Activated CD4-positive, alpha-beta T cell treated with anti-CD3 and anti-CD28 coated beads, Interleukin-2, amount 10 ng/mL, durations not matched to agents 7 days and 5 days (primary cell): ENCODE measurements at regions not wholly inside any gene's neighbourhood (a gene's known extent, or its start where the extent isn't known, plus 50 kb on each side); places are given as distances from the start of the nearest gene placed in this dataset.

ENCODE experiments used
- CTCF ChIA-PET: fragments of 350-600 bp; sonication (Branson Sonifier 250); formaldehyde crosslinking; loops from one replicate; lab custom pipeline; 2021; ENCODE audit warnings: antibody characterized with exemption; lab: Charles Lee
- POLR2A ChIA-PET: fragments of 350-600 bp; sonication (Branson Sonifier 250); formaldehyde crosslinking; loops from one replicate; lab custom pipeline; 2021; ENCODE audit warnings: antibody characterized with exemption; lab: Charles Lee
- DNase-seq: peaks from one replicate; pipeline ENCODE4 v3.0.0-alpha.2; 2020
- H3K27ac Mint-ChIP-seq: one replicate; pipeline ENCODE4 v1.8.0; 2021; ENCODE audit warnings: mild to moderate bottlenecking, moderate library complexity, mixed read lengths
- H3K27me3 Mint-ChIP-seq: one replicate; pipeline ENCODE4 v1.8.0; 2021; ENCODE audit warnings: mixed read lengths
- H3K36me3 Mint-ChIP-seq: one replicate; pipeline ENCODE4 v1.8.0; 2021; ENCODE audit warnings: low read depth, mixed read lengths
- H3K4me1 Mint-ChIP-seq: one replicate; pipeline ENCODE4 v1.8.0; 2021; ENCODE audit warnings: mixed read lengths
- H3K4me3 Mint-ChIP-seq: one replicate; pipeline ENCODE4 v1.8.0; 2021; ENCODE audit warnings: mild to moderate bottlenecking, moderate library complexity, mixed read lengths
- H3K9me3 Mint-ChIP-seq: one replicate; pipeline ENCODE4 v1.8.0; 2021; ENCODE audit warnings: mixed read lengths

DNA sequence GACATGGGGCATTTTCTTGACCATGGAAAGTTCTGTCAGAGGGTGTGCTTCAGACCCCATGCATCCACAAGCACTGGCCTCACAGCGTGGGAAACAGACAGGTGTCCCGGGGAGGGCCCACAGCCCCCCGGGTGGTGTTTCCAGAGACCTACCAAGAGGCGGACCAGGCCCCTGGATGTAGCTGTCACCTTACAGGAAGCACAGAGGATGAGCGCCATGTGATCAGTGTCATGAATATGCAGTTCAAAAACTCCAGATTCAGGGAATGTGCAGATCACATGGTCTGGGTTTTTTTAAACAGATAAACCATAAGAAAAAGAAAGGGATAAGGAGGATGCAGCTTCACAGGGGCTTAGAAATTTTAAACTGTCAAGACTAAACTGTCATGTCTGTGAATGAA, 61.0 kb upstream of the SPATA13 start:
- ChIA-PET POLR2A (no interaction called here), CTCF (interaction anchor here (0.6 to 1.3 kb wide), 3 partner anchors 12 to 583 kb away, joined by 3 to 4 read pairs (median 3); no protein-coding TSS in a partner anchor)
- H3K4me1 Mint-ChIP-seq, result peaks cover 18% of the 10 kb centered on the region

DNA sequence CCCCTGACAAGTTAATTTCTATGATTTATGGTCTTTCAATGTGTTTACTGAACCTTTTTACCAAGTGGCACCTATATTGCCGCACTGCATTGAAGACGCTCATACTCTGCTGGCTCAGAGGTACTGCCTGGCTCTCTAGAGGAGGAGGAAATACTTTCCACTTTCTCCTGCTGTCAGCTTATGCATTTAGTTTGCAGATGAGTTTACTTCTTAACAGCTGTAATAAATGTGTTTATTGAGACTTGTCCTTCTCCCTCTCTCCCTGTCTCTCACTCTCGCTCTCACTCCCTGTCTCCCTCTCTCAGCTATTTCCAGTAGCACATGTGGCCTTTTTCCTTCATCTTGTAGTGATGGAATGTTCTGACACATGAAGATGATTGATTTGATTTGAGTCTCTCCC, 60.3 kb upstream of the SPATA13 start:
- CTCF ChIA-PET, result interaction anchor here (1.1 to 1.4 kb wide), 3 partner anchors 11 to 130 kb away, joined by 3 to 4 read pairs (median 3); no protein-coding TSS in a partner anchor
- Mint-ChIP-seq H3K9me3 (peaks cover under 1% of the 10 kb centered on the region), H3K4me3 (no peak overlapping the region), H3K27ac (no peak overlapping the region), H3K27me3 (peaks cover 27% of the 10 kb centered on the region), H3K4me1 (peaks cover 18% of the 10 kb centered on the region), H3K36me3 (no peaks in the 10 kb centered on the region)
- DNase-seq, result no peak
- POLR2A ChIA-PET, result no interaction called here

More for the DNA sequence above, 61.0 kb upstream of the SPATA13 start:
- no peak for DNase-seq
- Mint-ChIP-seq H3K36me3 (no peaks in the 10 kb centered on the region), H3K9me3 (peaks cover 2% of the 10 kb centered on the region), H3K27me3 (peaks cover 23% of the 10 kb centered on the region), H3K4me3 (no peak overlapping the region), H3K27ac (no peak overlapping the region)

DNA sequence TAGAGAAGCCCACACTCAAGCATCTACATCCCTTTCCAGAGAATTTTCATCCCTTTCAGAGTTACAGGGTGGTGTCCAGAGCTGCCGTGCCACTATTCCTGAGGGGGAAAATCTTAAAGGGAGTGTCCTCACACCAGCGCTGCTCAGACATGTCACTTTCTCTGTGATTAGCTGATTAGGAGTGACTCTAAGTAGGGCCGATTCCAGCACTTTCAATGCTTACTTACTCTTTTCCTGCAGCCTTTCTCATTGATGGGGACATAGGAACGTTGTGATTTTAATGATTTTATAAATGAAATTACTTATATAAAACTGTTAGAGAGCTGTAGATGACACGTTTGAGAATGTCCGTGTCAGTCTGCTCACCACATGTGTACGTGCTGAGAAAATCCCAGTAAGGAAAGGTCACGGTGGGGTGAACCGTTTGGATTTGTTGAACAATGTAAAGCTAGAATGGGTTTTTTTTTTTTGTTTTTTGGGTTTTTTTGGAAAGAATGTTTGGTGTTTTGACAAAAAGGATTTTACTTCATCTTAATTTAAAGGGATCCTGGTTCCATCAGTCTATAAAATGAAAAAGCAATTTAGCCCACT, 56.6 kb upstream of the SPATA13 start:
- H3K27ac Mint-ChIP-seq, result no peak overlapping the region
- H3K27me3 Mint-ChIP-seq, result peaks cover 27% of the 10 kb centered on the region
- CTCF ChIA-PET, result interaction anchor here (0.5 to 1.5 kb wide), 2 partner anchors 46 to 202 kb away, joined by 3 read pairs; no protein-coding TSS in a partner anchor
- DNase-seq, result no peak
- H3K36me3 Mint-ChIP-seq, result no peaks in the 10 kb centered on the region
- no peak overlapping the region for H3K4me3 Mint-ChIP-seq
- H3K4me1 Mint-ChIP-seq, result no peaks in the 10 kb centered on the region
- POLR2A ChIA-PET, result interaction anchor here (0.5 kb wide), 1 partner anchor 38 kb away, joined by 4 read pairs; no protein-coding TSS in a partner anchor
- H3K9me3 Mint-ChIP-seq, result no peaks in the 10 kb centered on the region

DNA sequence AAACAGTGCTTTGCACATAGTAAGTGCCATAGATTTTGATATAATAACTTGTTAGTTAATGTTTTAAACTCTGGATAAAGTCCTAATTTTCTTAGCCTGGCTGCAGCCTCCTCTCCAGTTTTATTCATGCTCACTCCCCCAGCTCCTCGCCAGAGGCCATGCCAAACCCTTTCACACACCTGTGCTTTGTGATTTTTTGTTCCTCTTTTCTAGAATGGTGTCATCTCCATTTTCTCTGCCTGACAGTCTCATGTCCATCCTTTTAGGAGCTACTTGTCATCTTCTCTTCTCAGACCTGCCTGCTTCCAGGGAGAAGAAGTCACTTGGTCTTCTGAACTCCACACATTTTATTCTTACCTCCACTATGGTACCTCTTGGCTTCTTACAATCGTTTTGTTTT, 55.8 kb upstream of the SPATA13 start:
- POLR2A ChIA-PET, result no interaction called here

DNA sequence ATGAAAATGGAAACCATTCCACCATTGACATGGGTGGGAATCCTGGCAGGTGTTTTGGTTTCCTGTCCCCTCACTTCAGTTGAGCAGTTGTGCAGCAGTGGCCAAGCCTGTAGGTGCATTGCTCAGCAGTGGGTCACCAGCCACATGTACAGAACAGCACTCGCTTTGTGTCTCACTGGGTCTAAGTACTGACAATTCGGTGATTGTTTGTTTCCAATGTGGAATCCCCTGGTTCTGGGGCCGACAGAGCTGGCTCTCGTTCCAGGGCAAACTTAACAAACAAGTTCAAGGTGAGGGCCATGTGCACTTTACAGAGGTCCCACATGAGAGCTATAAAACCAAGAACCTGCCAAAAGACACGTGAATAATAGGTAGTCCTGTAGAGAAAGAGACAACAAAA, 54.1 kb upstream of the SPATA13 start:
- peaks cover 18% of the 10 kb centered on the region for H3K27me3 Mint-ChIP-seq
- H3K36me3 Mint-ChIP-seq, result no peaks in the 10 kb centered on the region
- no peaks in the 10 kb centered on the region for H3K4me1 Mint-ChIP-seq
- CTCF ChIA-PET, result interaction anchor here (0.9 to 1.1 kb wide), 3 partner anchors 9 to 28 kb away, joined by 3 to 4 read pairs (median 3); no protein-coding TSS in a partner anchor
- no peak overlapping the region for H3K4me3 Mint-ChIP-seq
- POLR2A ChIA-PET, result no interaction called here
- no peaks in the 10 kb centered on the region for H3K9me3 Mint-ChIP-seq
- no peak for DNase-seq
- H3K27ac Mint-ChIP-seq, result no peak overlapping the region

More for the DNA sequence above, 55.8 kb upstream of the SPATA13 start:
- Mint-ChIP-seq H3K4me3 (no peak overlapping the region), H3K36me3 (no peaks in the 10 kb centered on the region), H3K4me1 (no peaks in the 10 kb centered on the region), H3K27me3 (peaks cover 27% of the 10 kb centered on the region), H3K9me3 (no peaks in the 10 kb centered on the region), H3K27ac (no peak overlapping the region)
- CTCF ChIA-PET, result interaction anchor here (1.5 kb wide), 1 partner anchor 45 kb away, joined by 3 read pairs; no protein-coding TSS in a partner anchor
- DNase-seq, result no peak

DNA sequence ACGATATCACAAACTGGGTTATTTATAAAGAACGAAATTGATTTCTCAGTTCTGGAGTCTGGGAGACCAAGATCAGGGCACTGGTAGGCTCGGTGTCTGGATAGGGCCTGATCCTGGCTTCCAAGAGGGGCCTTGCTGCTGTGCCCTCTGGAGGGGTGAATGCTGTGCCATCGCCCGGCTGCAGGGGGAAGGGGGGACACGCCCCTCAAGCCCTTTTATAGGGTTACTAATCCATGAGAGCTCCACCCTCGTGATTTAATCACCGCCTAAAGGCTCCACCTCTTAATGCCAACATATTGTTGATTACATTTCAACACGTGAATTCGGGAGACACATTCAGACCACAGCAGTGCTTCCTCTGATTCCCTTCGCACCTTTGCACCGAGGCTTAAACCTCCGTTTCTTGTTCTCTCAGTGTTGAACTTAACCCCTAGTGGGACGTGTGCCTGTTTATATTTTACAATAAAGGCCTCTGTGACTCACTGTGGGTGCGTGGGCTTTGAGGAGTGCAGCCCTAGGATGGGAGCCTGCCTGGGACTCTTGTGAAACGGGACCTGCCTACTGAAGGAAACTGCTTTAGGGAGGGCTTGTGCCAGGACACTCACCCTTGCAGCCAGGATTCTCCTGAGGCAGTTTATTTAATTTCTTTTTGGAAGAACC, 52.4 kb upstream of the SPATA13 start:
- Mint-ChIP-seq H3K9me3 (no peaks in the 10 kb centered on the region), H3K27me3 (peaks cover 18% of the 10 kb centered on the region), H3K36me3 (no peaks in the 10 kb centered on the region), H3K27ac (no peak overlapping the region), H3K4me3 (no peak overlapping the region), H3K4me1 (no peaks in the 10 kb centered on the region)
- no peak for DNase-seq
- ChIA-PET CTCF (interaction anchor here (0.6 to 1.5 kb wide), 3 partner anchors 12 to 38 kb away, joined by 3 read pairs; no protein-coding TSS in a partner anchor), POLR2A (no interaction called here)

DNA sequence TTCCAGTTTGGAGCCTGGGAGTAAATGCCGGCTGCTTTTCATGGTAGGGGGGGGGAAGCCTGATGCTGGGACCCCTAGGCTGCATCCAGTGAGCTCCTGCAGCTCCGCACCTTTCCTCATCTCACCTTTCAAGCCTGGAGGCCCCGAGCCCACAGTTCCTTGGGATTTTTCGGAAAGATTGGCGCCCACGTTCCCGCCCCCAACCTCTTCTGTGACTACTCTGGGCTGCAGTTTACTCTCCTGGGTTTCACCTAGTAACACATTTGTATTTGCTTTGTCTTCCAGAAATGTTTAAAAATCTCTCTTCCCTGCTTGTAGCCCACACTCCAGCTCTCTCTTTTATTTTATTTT, 51.9 kb upstream of the SPATA13 start:
- no peaks in the 10 kb centered on the region for H3K4me1 Mint-ChIP-seq
- H3K27me3 Mint-ChIP-seq, result peaks cover 18% of the 10 kb centered on the region
- H3K36me3 Mint-ChIP-seq, result no peaks in the 10 kb centered on the region
- H3K27ac Mint-ChIP-seq, result no peak overlapping the region
- H3K9me3 Mint-ChIP-seq, result no peaks in the 10 kb centered on the region
- CTCF ChIA-PET, result interaction anchor here (0.6 to 0.9 kb wide), 2 partner anchors 26 to 37 kb away, joined by 3 read pairs; no protein-coding TSS in a partner anchor
- DNase-seq, result no peak
- POLR2A ChIA-PET, result no interaction called here
- H3K4me3 Mint-ChIP-seq, result no peak overlapping the region

DNA sequence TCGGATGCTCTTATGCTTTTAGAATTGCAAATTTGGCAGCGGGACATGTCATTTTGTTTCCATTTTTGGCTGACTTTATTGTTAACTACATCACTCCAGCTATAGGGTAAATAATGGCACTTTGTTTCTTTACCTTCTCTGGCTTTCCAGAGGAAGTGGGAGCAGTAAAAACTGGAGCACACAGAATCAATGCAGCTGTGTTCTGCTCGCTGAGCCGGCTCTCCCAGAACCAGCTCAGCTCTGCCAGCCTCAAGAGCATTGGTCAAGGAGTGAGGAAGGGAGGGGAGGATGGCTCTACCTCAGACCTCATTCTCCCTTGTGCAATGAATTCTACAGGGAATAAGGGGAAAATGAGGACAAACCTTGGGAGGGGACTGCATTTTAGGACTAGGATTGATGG, 50.5 kb upstream of the SPATA13 start:
- no peaks in the 10 kb centered on the region for H3K36me3 Mint-ChIP-seq
- ChIA-PET CTCF (no interaction called here), POLR2A (no interaction called here)
- no peak overlapping the region for H3K27ac Mint-ChIP-seq
- H3K27me3 Mint-ChIP-seq, result peaks cover 15% of the 10 kb centered on the region
- no peak for DNase-seq
- no peaks in the 10 kb centered on the region for H3K4me1 Mint-ChIP-seq
- no peaks in the 10 kb centered on the region for H3K9me3 Mint-ChIP-seq
- no peak overlapping the region for H3K4me3 Mint-ChIP-seq
